ENCODE measurements at regions not wholly inside any gene's neighbourhood (a gene's known extent, or its start where the extent isn't known, plus 50 kb on each side); places are given as distances from the start of the nearest gene placed in this dataset.
A peak's percentile ranks its signal among the peaks of the same experiment; 100 is the strongest.

- H3K4me3 ChIP-seq (ENCODE audit: low read length) = no peak overlapping the region
- peak; percentile 15 for DNase-seq (ENCODE audit: low read depth)
- TF ChIP-seq, protein P1, sequence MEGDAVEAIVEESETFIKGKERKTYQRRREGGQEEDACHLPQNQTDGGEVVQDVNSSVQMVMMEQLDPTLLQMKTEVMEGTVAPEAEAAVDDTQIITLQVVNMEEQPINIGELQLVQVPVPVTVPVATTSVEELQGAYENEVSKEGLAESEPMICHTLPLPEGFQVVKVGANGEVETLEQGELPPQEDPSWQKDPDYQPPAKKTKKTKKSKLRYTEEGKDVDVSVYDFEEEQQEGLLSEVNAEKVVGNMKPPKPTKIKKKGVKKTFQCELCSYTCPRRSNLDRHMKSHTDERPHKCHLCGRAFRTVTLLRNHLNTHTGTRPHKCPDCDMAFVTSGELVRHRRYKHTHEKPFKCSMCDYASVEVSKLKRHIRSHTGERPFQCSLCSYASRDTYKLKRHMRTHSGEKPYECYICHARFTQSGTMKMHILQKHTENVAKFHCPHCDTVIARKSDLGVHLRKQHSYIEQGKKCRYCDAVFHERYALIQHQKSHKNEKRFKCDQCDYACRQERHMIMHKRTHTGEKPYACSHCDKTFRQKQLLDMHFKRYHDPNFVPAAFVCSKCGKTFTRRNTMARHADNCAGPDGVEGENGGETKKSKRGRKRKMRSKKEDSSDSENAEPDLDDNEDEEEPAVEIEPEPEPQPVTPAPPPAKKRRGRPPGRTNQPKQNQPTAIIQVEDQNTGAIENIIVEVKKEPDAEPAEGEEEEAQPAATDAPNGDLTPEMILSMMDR (conservative IDR thresholded peaks at IDR 0.05; ENCODE audit: low read depth, low read length) = no peak
These were observed 582.3 kb upstream of the GJE1 start for GRCh38 chr6:141550471-141550870.

GRCh38 chr6:141548966-141549365 lies 583.8 kb upstream of the GJE1 start:
- TF ChIP-seq, protein P1 (conservative IDR thresholded peaks at IDR 0.05; ENCODE audit: low read depth, low read length) = no peak
- DNase-seq (ENCODE audit: low read depth) = no peak

DNA sequence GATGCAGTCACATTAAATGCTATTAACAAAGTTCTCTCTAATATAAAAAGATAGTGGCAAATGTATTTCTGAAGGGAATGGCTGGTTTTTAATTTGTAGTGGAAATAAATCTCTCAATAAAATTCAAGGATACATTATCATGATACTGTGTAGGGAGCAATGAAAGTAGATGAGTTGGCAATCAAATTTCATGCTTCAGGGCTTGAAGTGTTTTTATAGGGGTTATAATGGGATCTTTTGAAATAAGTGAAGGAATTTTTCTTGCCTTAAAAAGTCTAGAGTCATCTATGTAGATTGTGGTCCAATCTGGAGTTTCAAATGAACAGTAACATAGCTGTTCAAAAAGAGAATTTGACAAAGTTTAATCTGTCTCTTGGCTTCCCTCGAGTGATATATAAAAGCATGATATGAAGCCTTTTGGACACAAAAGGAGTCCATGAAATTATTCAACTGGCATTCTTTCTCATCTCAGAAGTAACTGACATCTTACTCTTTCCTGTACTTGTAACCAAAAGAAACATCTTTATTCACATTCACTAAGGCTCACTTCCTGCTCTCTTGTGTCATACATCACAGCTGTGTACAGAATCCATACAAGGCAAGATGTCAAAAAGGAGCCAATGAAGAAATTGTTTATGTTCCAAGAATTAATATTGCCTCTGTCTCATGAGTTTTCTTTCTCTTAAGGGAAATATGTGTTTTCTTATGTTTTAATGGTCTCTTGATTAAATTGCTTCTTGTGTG lies 591.0 kb upstream of the GJE1 start:
- TF ChIP-seq, protein P1 (conservative IDR thresholded peaks at IDR 0.05; ENCODE audit: low read depth, low read length) = no peak
- DNase-seq (ENCODE audit: low read depth) = no peak
- H3K4me3 ChIP-seq (ENCODE audit: low read length) = no peak overlapping the region

More at GRCh38 chr6:141548966-141549365, 583.8 kb upstream of the GJE1 start:
- no peak overlapping the region for H3K4me3 ChIP-seq (ENCODE audit: low read length)

DNA sequence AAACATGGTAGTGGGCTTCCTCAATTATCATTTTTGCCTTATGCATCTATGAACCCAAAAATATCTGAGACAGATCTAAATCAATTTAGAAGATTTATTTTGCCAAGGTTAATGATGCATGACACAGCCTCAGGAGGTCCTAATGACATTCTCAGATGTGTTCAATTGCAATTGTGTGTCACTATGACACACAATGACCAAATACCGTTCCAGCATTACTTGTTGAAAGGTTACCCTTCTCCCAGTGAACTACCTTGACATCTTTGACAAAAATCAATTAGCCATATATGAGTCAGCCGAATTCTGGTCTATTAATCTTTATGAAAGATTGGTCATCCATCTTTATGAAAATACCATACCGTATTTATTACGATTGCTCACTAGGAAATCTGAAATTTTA lies 592.5 kb upstream of the GJE1 start:
- DNase-seq (ENCODE audit: low read depth) = no peak
- TF ChIP-seq, protein P1 (conservative IDR thresholded peaks at IDR 0.05; ENCODE audit: low read depth, low read length) = no peak

DNA sequence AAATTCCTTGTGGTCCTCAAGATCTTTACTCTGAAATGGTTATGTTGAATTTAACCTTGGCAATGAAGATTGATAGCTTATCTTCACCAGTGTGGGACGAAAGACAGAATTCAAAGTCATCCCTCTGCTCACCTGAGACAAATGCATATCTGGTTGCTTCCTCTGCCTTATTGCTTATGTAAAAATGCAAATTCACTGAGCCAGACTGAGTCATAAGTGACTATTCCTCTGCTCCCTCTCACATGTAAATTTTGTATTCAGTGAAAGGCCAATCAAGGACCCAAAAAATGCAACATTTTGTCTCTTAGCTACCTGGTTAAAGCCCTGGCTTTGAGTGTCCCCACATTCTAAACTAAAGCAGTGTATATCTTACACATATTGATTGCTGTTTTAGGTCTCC lies 593.1 kb upstream of the GJE1 start:
- TF ChIP-seq, protein P1 (conservative IDR thresholded peaks at IDR 0.05; ENCODE audit: low read depth, low read length) = no peak
- no peak for DNase-seq (ENCODE audit: low read depth)
- no peak overlapping the region for H3K4me3 ChIP-seq (ENCODE audit: low read length)

More for the DNA sequence above, 592.5 kb upstream of the GJE1 start:
- H3K4me3 ChIP-seq (ENCODE audit: low read length) = no peak overlapping the region

- no peak overlapping the region for H3K4me3 ChIP-seq (ENCODE audit: low read length)
- DNase-seq (ENCODE audit: low read depth) = no peak
- TF ChIP-seq, protein P1 (conservative IDR thresholded peaks at IDR 0.05; ENCODE audit: low read depth, low read length) = no peak
These were observed 600.5 kb upstream of the GJE1 start for GRCh38 chr6:141532211-141532610.

DNA sequence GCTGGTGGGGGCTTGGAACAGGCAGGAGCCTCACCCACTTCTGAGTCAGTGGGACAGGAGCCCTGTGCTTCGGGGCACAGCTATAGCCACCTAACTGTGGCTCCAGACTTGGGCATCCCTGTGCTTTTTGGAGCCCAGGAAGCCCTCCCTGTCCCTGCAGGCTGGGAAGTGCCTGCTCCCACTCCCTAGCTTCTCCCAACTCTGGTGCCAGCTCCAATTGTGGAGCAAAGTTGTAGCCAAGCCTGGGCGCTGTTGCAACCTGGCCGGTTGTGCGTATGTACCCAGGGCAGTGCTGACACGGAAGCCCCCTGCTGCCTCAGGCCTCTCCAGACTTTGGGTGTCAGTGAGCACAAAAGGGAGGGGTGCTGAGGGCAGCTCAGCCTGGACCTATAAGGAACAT lies 601.7 kb upstream of the GJE1 start:
- no peak for DNase-seq (ENCODE audit: low read depth)
- H3K4me3 ChIP-seq (ENCODE audit: low read length) = no peak overlapping the region
- TF ChIP-seq, protein P1 (conservative IDR thresholded peaks at IDR 0.05; ENCODE audit: low read depth, low read length) = no peak
